Superior temporal gyrus (tissue), 1 donor: ENCODE measurements at regions not wholly inside any gene's neighbourhood (a gene's known extent, or its start where the extent isn't known, plus 50 kb on each side); places are given as distances from the start of the nearest gene placed in this dataset.

Experiments
- DNase-seq: peaks from one replicate; pipeline ENCODE4 v3.0.0-alpha.2; 2016; ENCODE audit errors: extremely low spot score

DNA sequence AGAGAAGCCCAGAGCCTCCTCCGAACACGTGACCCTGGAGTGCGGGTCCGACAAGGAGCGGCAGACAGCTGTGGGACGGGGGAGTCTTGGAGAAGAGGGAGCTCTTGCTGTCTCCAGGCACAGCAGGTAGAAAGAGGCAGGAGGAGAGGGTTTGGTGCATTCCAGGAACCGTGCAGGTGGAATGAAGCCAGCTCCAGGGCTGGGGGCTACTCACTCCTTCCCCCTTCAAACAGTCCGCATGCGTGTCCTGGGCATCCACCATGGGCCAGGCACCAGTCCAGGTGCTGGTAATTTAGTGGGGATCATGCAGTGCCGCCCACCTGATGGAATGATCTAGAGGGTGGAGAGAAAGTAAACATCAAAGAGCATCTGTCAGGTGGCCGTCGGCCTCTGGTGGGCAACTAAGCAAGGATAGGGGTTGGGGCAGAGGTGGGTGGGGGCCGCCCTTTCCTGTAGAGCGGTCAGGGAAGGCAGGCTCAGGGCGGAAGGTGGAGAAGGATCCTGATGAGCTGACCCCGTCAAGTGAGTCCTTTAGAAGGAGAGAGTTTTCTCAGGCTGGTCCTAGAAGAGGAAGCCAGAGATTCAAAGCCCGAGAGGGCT is 850.0 kb downstream of the TBC1D22A start:
- DNase-seq: no peak

DNA sequence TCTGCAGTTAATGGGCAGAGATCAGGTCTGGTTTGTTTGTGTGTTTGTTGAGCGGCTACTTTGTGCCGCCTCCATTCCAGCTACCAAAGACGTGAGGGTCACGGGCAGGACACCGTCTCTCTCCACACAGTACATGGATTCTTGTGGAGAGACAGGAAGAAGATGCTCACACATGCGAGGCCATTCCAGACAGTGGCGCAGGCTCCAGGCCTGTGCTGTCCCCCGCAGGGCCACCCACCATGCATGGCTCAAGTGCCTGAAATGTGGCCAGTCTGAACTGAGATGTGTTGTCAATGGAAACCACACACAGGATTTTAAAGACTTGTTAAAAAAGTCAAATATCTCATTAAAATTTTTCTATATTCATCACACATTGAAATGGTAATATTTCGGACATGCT is 848.3 kb downstream of the TBC1D22A start:
- no peak for DNase-seq

DNA sequence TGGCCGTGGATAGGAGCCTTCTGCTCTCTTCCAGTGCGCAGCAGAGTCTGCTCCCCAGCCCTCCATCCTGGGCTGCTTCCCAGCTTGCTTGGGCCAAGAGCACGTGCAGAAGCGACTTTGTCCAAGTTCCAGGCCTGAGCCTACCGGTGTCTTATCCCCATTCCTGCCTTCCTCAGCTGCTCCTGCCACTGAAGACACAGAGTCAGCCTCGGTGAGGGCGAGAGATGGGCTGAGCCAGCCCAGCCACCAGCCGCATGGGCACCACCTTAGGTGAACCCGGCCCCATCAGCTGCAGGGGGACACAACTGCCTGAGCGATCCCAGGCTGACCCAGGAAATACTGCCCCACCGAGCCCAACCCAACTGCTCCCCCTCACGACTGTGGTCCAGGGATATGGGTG is 847.8 kb downstream of the TBC1D22A start:
- DNase-seq: no peak

DNA sequence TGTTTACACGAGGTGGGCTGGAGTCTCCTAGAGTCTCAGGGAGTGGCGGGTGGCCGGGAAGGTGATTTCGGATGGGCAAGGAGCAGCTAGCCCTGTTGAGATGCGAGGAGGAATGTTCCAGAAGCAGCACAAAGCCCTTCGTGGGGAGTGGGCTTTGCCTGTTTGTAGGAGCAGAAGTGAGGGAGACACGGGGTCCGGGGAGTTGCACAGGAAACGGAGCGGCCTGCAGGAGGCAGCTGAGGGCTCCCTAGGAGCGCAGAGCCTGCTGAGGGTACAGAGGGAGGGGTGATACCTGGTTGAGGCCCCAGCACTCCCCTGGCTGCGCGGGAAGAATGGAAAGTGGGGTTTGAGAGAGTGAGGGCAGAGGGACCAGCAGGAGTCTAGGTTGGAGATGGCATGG is 847.2 kb downstream of the TBC1D22A start:
- no peak for DNase-seq

DNA sequence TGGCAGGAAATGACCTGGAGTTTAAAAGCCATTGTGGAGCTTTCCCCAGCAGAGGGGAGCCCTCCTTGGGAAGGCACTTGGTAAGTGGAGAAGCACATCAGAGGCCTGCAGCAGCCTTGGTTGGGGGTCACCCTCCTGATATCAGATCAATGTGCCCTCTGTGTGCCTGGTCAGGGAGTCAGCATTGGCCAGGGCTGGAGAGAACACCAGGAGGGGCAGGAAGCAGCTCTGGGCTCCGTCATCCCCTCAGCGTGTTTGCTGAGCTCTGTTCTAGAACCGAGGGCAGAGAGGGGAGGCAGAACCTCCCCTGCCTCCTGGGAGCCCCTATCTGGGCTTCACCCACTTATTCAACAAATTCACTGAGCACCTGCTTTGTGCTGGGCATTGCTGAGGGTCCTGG is 846.0 kb downstream of the TBC1D22A start:
- DNase-seq: no peak

DNA sequence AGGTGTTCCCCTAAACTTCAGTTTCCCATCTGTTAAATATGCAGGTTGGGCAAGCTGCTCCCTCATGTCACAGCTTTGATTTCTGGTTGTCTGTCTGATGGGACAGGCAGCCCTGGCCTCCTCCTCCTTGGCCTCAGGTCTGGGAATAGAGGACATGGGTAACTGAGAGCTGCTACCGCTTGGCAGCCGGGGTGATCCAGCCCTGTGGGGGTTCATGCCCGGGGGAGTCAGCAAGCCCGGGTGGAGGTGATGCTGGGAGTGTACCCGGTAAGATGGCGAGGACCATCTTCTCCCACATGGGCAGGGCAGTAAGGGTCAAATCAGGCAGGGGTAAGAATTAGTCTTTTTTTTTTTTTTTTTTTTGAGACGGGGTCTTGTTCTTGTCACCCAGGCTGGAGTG is 845.0 kb downstream of the TBC1D22A start:
- DNase-seq: no peak

DNA sequence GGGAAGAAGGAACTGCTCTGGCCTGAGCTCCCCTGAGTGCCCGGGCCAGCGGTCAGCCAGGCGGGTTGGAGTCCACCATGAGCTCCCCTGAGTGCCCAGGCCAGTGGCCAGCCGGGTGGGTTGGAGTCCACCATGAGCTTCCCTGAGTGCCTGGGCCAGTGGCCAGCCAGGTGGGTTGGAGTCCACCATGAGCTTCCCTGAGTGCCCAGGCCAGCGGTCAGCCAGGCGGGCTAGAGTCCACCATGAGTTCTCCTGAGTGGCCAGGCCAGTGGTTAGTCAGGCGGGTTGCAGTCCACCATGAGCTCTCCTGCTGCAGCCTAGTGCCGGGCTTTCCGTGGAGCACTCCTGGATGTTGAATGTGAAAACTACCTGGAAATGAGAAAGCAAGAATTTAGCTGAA is 844.0 kb downstream of the TBC1D22A start:
- DNase-seq: no peak

DNA sequence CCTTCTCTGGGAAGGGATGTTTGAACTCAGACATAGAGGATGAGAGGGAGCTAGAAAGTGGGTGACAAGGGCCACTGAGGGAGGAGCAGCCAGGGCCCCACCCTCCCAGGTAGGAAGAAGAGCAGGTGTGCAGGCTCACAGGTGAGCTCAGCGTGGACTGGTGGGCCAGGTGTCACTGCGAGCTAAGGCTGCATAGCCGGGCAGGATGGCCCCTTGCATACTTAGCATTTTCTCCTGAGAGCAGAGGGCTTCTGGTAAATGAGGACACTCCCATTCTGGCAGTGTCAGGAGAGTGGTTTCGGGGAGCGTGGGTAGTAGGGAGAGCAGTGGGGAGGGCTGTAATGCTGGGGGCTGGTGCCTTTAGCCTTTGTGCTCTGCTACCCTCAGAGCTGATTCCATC is 843.4 kb downstream of the TBC1D22A start:
- no peak for DNase-seq

DNA sequence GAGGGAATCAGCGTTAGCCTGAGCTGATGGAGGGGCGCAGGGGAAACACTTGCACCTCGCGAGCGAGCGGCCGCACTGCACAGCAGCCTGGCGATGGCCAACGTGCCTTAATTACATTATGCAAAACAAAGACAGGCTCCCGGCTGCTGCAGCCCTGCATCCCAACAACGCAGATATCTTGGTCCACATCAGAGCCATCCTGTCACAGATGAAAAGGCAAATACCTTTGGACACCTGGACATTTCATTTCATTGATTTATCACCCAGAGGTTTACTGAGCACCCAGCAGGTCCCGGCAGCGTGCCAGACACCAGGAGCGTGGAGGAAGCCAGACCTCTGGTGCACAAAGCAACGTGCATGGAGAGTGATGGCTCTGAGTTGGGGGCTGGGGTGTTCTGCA is 843.0 kb downstream of the TBC1D22A start:
- no peak for DNase-seq

DNA sequence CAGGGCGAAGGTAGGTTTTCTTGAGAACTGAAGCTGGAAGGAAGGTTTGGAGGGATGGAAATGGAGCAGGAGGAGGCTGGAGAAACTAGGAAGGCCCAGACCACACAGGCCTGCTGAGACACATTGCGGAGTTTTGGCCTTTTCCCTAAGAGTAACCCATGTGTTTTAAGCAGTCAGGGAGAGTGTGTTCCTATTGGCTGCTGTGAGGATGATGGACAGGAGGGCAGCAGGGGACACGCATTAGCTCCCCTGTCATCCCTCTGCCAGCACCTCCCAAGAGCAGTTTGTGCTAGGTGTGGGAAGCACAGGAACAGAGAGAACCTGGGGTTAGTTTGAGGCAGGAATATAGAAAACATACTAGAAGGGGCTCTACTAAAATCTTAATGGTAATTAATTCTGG is 842.1 kb downstream of the TBC1D22A start:
- no peak for DNase-seq

DNA sequence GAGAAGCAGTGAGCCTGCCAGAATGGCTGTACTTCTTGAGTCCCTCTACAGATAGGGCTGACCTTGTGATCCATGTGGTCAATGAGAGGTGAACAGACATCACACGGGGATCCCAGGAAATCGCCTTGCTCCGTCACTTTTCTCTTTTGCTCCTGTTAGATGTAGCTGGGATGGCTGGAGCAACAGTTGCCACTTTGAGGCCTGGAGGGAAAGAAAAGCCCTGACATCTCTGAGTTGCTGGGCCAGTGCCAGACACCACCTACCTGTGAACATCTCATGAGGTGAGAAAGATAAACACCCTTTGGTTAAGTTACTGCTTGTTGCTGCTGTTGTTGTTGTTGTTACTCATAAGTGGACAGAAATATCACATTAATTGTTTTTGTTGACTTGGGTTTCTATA is 840.3 kb downstream of the TBC1D22A start:
- no peak for DNase-seq

DNA sequence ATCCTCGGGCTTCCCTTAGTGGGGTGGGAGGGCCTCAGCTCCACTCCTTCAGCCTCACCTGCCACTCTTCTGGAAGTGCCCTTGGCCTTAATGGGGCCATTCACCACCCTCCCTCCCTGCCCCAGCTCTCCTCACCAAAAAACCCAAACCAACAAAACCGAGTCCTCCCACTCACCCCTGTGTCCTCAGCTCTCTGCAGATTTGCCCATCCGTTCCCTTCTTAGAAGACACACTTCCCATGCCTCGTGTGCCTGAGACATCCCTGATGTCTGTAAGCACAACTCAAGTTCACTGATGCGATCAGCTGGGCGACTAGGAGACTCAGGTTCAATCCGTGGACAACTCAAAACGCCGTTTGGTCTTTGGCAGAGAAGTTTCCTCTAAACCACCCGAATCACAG is 839.2 kb downstream of the TBC1D22A start:
- DNase-seq: no peak

DNA sequence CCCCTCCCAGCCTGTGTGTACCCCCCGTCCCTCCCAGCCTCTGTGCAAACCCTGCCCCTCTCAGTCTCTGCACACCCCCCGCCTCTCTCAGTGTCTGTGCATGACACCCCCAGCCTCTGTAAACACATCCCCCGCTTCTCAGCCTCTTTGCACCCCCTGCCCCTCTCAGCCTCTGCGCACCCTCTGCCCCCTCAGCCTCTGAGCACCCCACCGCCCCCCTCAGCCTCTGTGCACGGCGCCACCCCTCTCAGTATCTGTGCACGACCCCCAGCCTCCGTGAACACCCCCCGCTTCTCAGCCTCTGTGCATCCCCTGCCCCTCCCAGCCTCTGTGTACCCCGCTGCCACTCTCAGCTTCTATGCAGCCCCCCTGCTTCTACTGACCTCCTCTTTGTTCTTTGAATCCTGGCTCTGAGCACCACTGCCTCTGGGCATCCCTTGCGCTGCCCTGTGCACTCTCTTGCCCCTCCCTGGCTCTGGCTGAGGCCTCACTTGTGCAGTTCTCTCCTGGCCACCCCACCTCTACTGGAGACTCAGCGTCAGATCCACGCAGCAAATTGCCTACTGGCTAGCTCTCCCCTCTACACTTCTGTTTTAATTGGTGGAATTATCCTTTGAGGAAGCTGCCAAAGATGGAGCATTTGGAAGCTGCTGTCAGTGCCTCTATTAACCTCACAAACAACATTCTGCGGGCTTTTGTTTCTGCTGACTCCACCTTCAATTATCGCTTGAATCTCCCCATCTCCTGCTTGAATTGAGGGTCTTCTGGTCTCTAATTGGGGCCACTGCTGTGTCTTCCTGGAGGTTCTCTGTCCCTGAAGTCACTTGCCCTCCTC is 838.6 kb downstream of the TBC1D22A start:
- no peak for DNase-seq

DNA sequence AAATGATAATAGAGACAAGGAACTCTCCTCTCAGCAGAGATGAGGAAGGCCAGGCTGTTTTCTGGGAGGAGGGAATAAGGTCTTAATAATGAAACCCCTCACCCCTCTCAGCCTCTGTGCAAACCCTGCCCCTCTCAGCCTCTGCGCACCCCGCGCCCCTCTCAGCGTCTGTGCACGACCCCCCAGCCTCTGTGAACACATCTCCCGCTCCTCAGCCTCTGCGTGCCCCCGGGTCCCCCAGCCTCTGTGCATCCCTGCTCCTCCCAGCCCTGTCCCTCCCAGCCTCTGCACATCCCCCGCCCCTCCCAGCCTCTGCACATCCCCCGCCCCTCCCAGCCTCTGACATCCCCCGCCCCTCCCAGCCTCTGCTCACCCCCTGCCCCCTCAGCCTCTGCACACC is 837.8 kb downstream of the TBC1D22A start:
- DNase-seq: no peak

DNA sequence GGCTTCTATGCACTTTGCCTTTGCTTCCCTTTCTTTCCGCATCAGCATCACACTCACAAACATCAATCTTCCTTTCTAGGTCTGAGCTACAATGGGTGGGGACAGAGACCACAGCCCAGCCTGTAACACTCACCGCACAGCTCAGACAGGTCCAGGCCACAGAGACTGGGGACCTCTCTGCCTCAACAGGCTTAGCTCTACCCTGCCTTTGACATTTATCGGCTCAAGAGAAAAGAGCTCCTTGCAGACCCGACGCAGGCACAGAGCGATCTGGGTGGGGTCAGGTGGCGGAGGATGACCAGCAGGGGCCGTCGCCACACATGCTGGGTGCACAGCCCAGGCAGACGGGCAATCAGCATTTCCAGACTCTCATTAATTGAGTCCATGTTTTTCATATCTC is 837.3 kb downstream of the TBC1D22A start:
- no peak for DNase-seq

DNA sequence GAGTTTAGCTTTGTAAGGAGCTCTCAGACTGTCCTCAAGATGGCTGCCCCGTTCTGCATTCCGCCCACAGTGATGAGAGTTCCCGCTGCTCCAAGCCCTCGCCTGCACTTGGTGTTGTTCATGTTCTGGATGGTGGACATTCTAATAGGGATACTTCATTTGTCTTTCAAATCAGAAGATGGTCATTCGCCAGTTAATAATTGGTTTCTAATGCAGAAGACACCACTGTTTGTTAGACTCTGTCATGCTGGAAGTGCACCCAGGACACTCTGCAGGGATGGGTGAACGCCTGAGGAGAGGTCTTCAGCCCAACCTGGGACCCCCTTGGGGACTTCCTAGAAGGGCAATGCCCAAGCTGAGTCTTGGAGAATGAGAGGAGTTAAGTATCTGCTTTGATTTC is 836.4 kb downstream of the TBC1D22A start:
- no peak for DNase-seq

DNA sequence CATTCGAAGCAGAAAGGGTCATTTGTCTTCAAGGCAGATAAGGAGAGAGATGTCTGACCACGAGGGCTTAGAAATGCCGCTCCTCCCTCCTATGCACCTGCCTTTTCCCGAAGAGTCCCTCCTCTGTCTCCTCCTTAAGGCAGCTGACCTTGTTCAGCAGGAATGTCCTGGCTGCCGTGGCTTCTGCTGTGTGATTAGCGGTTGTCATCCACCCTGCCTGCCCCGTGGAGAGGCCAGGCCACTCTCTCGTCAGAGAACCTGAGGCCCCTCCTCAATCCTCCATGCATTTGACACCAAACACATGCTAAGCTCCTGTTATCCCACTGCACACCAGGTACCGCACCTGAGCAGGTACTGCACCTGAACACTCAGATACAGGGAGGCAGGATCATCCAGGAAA is 834.6 kb downstream of the TBC1D22A start:
- DNase-seq: no peak

DNA sequence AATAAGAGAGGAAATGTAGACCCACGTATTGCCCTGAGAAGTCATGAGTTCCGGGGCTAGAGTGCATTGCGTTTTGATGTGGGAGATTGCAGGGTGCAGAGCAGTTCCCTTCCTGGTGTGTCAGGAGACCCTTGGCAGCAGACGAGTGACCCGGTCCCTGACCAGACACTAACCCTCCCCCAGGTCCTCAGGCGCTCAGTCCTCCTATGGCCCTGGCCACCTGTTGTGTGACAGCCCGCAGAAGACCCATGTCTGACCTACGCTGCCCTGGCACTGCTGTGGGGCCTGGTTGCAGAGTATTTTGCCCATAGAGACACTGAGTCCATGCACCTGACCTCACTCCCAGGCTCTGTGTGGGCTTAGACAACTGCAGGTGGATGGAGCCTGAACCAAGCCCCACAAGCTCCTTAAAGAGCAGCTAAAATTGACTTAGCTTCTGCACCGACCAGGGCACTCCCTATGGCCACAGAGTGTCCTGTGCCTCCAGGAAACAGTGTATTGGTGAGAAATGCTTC is 833.8 kb downstream of the TBC1D22A start:
- no peak for DNase-seq

DNA sequence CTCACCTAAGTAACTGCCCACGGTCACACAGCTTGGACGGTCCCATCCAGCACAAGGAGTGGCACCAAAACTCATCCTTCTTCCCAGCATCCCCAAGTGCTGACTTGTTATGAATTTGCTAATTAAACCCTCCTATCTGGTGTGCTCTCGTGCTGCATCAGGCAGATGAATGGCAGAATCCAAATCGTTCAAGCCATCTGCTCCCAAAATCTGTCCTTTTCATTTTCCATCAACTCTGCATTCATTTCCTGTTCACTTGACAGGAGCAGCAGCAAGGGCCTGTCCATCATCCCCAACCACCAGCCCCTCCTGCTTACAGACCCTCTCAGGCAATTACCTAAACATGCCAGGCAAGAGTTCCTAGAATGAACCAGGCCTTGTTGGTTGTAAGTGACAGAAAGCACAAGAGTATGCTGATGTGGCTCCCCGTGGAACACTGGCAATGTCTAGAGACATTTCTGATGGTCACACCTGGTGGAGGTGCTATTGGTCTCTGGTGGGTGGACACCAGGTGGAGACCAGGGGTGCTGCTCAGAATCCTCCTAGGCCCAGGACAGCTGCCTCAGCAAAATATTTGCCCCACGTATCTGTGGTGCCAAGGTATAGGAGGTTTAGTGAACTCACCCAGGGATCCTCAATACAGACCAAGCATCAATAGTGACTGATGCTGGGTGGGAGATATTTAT is 832.5 kb downstream of the TBC1D22A start:
- DNase-seq: no peak

DNA sequence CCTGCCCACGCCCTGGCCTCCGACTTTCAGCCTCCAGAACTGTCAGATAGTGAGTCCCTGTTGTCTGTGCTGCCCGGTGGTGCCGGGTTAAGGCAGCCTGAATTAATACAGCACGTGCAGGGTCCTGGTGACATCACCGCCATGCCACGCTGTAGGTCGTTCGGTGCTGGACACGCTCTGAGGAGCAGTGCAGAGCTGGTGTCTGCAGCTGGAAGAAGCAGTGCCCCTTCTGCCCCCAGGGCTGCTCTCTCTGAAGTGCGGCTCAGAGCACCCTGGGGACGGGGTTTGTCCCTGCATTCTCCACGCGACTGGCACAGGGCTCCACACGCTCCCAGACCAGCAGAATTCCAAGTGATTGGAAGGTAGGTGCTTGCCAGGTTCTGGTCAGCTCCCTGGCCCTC is 831.5 kb downstream of the TBC1D22A start:
- no peak for DNase-seq

DNA sequence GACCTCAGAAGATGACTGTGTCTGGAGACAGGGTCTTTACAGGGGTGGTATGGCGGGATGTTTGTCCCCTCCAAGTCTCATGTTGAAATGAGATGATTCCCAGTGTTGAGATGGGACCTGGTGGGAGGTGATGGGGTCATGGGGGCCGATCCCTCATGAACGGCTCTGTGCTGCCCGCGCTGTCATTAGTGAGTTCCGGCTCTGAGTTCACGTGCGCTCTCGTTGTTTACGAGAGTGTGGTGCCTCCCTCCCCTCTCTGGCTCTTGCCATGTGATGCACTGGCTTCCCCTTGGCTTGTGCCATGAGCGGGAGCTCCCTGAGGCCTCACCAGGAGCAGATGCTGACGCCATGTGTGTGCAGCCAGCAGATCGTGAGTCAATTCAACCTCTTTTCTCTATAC is 830.8 kb downstream of the TBC1D22A start:
- DNase-seq: no peak

DNA sequence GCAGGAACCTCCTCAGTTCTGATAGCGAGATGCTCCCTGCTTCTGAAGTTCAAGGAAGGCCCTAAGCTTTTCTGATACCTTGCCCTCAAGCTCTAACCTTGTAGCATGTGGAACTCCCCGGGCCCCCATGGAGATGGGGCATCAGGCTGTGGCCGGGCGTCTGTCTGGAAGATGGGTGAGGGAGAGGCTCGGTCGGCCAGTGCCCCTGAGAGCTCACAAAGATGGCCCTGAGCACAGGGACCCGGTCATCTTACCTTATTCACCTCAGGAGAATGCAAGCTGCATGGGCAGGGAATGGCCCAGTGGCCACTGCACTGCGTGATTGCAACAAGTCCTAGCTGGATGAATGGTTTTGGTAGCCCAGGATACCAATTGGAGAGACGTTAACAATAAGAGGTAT is 830.3 kb downstream of the TBC1D22A start:
- DNase-seq: no peak

DNA sequence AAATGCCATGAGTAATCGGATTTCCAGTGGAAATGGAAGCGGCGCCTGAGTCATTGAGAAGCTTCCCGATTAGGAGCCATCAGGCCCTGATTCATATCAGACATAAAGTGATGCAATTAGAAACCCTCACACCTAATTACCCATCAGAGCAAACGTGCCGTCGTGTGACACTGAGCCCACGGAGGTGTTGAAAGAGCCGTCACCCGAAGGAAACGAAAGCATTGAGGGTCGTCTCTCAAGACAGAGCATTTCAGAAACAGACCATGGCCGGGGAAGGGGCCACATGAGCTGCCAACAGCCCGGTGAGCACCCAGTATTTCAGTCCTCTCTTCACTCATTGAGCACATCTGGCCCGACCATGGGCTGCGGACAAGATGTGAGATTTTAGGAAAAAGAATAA is 829.3 kb downstream of the TBC1D22A start:
- no peak for DNase-seq
